ENCODE measurements at regions not wholly inside any gene's neighbourhood (a gene's known extent, or its start where the extent isn't known, plus 50 kb on each side); places are given as distances from the start of the nearest gene placed in this dataset.

DNA sequence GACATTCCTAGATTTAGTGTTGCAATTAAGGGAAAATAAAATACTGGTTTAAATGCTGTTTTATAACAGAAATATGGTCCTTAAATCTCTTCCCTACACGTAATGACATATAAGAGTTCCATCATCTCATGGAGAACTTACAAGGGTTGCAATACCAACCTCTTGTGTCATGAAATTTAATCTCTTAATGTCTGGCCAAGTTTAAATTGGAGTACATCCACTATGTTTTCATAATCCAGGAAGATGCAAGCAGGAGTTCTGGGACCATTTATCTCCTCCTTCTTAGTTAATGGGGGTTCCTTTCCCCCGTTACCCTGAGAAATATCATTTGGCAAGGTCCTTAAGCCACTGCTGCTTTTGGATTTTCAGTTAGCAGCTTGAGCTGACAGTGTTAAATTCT, 126.0 kb upstream of the ACVR2A start (continued):
- TF ChIP-seq, protein P1, sequence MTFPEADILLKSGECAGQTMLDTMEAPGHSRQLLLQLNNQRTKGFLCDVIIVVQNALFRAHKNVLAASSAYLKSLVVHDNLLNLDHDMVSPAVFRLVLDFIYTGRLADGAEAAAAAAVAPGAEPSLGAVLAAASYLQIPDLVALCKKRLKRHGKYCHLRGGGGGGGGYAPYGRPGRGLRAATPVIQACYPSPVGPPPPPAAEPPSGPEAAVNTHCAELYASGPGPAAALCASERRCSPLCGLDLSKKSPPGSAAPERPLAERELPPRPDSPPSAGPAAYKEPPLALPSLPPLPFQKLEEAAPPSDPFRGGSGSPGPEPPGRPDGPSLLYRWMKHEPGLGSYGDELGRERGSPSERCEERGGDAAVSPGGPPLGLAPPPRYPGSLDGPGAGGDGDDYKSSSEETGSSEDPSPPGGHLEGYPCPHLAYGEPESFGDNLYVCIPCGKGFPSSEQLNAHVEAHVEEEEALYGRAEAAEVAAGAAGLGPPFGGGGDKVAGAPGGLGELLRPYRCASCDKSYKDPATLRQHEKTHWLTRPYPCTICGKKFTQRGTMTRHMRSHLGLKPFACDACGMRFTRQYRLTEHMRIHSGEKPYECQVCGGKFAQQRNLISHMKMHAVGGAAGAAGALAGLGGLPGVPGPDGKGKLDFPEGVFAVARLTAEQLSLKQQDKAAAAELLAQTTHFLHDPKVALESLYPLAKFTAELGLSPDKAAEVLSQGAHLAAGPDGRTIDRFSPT (tag by site-specific recombination; IDR thresholded peaks at IDR 0.05), result no peak
- TF ChIP-seq, protein P2, sequence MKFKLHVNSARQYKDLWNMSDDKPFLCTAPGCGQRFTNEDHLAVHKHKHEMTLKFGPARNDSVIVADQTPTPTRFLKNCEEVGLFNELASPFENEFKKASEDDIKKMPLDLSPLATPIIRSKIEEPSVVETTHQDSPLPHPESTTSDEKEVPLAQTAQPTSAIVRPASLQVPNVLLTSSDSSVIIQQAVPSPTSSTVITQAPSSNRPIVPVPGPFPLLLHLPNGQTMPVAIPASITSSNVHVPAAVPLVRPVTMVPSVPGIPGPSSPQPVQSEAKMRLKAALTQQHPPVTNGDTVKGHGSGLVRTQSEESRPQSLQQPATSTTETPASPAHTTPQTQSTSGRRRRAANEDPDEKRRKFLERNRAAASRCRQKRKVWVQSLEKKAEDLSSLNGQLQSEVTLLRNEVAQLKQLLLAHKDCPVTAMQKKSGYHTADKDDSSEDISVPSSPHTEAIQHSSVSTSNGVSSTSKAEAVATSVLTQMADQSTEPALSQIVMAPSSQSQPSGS (tag by site-specific recombination; IDR thresholded peaks at IDR 0.05; ENCODE audit: low read depth), result no peak

DNA sequence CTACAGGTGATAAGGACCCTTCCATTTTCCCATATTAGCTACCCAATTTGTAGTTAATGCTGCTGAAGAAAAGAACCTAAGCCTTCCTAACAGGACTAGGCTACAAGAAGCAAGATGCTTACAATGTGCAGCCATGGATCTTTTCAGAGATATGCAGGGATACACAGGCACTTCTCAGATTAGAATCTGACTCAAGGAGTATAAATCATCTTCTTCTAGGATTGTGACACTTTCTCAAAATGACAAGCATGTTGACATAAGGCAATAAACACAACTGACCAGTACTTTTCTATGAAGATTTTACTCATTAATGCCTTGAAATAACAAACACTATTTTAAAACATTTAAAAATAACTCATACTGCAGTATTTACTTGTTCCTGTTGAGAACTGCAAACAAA, 127.9 kb upstream of the ACVR2A start:
- ChIA-PET POLR2A (no interaction called here), CTCF (no interaction called here)
- no peaks in the 10 kb centered on the region for H3K4me1 ChIP-seq (ENCODE audit: control insufficient read depth, insufficient read depth, low read length)
- no peak overlapping the region for H3K27ac ChIP-seq (ENCODE audit: extremely low read depth, low read depth, low read length)
- H3K36me3 ChIP-seq (ENCODE audit: control insufficient read depth in 2 of 2, insufficient read depth in 1 of 2, low read length in 2 of 2), result no peaks in the 10 kb centered on the region
- no peaks in the 10 kb centered on the region for H3K9me3 ChIP-seq (ENCODE audit: control insufficient read depth, insufficient read depth, low read depth, low read length)
- H3K4me3 ChIP-seq (ENCODE audit: low read depth, low read length), result no peak overlapping the region
- TF ChIP-seq ZNF558 (tag by site-specific recombination; IDR thresholded peaks at IDR 0.05), result no peak
- no peak for TF ChIP-seq ZNF701 (tag by site-specific recombination; IDR thresholded peaks at IDR 0.05)
- TF ChIP-seq KLF10 (tag by site-specific recombination; IDR thresholded peaks at IDR 0.05), result no peak
- TF ChIP-seq ZNF433 (tag by site-specific recombination; IDR thresholded peaks at IDR 0.05; ENCODE audit: low read depth), result no peak

DNA sequence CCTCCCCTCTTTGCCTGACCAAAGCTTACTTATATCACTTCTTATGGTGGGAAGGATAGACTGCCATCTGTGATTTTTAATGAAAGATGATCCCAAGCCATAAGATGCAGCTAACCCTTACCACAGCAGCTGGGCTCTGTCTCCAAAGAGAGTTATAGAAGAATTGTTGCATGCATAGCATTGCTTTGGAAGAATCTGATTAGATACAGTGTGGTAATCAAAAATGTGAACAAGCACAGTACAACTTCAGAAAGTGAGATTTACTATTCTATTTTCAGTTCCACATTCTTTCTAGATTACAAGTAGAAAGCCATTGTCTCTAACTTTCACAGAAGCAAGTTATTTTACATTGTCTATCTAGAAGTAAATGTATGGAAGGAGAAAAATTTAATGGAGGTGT, 129.0 kb upstream of the ACVR2A start:
- H3K27ac ChIP-seq (ENCODE audit: extremely low read depth, low read depth, low read length), result no peak overlapping the region
- H3K36me3 ChIP-seq (ENCODE audit: control insufficient read depth in 2 of 2, insufficient read depth in 1 of 2, low read length in 2 of 2), result no peaks in the 10 kb centered on the region
- ChIA-PET CTCF (no interaction called here), POLR2A (no interaction called here)
- no peaks in the 10 kb centered on the region for H3K9me3 ChIP-seq (ENCODE audit: control insufficient read depth, insufficient read depth, low read depth, low read length)
- no peaks in the 10 kb centered on the region for H3K4me1 ChIP-seq (ENCODE audit: control insufficient read depth, insufficient read depth, low read length)
- H3K4me3 ChIP-seq (ENCODE audit: low read depth, low read length), result no peak overlapping the region
- TF ChIP-seq BCL11A (tag by site-specific recombination; IDR thresholded peaks at IDR 0.05; ENCODE audit: low read depth), result no peak
- TF ChIP-seq, protein P3, sequence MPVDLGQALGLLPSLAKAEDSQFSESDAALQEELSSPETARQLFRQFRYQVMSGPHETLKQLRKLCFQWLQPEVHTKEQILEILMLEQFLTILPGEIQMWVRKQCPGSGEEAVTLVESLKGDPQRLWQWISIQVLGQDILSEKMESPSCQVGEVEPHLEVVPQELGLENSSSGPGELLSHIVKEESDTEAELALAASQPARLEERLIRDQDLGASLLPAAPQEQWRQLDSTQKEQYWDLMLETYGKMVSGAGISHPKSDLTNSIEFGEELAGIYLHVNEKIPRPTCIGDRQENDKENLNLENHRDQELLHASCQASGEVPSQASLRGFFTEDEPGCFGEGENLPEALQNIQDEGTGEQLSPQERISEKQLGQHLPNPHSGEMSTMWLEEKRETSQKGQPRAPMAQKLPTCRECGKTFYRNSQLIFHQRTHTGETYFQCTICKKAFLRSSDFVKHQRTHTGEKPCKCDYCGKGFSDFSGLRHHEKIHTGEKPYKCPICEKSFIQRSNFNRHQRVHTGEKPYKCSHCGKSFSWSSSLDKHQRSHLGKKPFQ (tag by site-specific recombination; IDR thresholded peaks at IDR 0.05), result no peak
- TF ChIP-seq ZNF169 (tag by site-specific recombination; IDR thresholded peaks at IDR 0.05), result no peak
- TF ChIP-seq, protein P4, sequence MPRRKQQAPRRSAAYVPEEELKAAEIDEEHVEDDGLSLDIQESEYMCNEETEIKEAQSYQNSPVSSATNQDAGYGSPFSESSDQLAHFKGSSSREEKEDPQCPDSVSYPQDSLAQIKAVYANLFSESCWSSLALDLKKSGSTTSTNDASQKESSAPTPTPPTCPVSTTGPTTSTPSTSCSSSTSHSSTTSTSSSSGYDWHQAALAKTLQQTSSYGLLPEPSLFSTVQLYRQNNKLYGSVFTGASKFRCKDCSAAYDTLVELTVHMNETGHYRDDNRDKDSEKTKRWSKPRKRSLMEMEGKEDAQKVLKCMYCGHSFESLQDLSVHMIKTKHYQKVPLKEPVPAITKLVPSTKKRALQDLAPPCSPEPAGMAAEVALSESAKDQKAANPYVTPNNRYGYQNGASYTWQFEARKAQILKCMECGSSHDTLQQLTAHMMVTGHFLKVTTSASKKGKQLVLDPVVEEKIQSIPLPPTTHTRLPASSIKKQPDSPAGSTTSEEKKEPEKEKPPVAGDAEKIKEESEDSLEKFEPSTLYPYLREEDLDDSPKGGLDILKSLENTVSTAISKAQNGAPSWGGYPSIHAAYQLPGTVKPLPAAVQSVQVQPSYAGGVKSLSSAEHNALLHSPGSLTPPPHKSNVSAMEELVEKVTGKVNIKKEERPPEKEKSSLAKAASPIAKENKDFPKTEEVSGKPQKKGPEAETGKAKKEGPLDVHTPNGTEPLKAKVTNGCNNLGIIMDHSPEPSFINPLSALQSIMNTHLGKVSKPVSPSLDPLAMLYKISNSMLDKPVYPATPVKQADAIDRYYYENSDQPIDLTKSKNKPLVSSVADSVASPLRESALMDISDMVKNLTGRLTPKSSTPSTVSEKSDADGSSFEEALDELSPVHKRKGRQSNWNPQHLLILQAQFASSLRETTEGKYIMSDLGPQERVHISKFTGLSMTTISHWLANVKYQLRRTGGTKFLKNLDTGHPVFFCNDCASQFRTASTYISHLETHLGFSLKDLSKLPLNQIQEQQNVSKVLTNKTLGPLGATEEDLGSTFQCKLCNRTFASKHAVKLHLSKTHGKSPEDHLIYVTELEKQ (tag by site-specific recombination; IDR thresholded peaks at IDR 0.05; ENCODE audit: borderline replicate concordance), result no peak
- TF ChIP-seq ZNF596 (tag by site-specific recombination; IDR thresholded peaks at IDR 0.05), result no peak
- TF ChIP-seq ZBTB20 (tag by site-specific recombination; IDR thresholded peaks at IDR 0.05), result no peak
- no peak for TF ChIP-seq ZNF366 (tag by site-specific recombination; conservative IDR thresholded peaks at IDR 0.05)
- no peak for TF ChIP-seq ZNF138 (tag by site-specific recombination; IDR thresholded peaks at IDR 0.05; ENCODE audit: borderline replicate concordance)
- TF ChIP-seq ZNF658 (tag by site-specific recombination; IDR thresholded peaks at IDR 0.05), result no peak
- TF ChIP-seq ZNF350 (tag by site-specific recombination; IDR thresholded peaks at IDR 0.05), result no peak
- no peak for TF ChIP-seq IKZF3 (tag by site-specific recombination; IDR thresholded peaks at IDR 0.05)
- TF ChIP-seq, protein P5, sequence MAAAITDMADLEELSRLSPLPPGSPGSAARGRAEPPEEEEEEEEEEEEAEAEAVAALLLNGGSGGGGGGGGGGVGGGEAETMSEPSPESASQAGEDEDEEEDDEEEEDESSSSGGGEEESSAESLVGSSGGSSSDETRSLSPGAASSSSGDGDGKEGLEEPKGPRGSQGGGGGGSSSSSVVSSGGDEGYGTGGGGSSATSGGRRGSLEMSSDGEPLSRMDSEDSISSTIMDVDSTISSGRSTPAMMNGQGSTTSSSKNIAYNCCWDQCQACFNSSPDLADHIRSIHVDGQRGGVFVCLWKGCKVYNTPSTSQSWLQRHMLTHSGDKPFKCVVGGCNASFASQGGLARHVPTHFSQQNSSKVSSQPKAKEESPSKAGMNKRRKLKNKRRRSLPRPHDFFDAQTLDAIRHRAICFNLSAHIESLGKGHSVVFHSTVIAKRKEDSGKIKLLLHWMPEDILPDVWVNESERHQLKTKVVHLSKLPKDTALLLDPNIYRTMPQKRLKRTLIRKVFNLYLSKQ (tag by site-specific recombination; IDR thresholded peaks at IDR 0.05; ENCODE audit: borderline replicate concordance), result no peak
- TF ChIP-seq ZFP3 (tag by site-specific recombination; IDR thresholded peaks at IDR 0.05; ENCODE audit: low read depth), result no peak
- no peak for TF ChIP-seq ZBTB48 (tag by site-specific recombination; IDR thresholded peaks at IDR 0.05)
- TF ChIP-seq, protein P6, sequence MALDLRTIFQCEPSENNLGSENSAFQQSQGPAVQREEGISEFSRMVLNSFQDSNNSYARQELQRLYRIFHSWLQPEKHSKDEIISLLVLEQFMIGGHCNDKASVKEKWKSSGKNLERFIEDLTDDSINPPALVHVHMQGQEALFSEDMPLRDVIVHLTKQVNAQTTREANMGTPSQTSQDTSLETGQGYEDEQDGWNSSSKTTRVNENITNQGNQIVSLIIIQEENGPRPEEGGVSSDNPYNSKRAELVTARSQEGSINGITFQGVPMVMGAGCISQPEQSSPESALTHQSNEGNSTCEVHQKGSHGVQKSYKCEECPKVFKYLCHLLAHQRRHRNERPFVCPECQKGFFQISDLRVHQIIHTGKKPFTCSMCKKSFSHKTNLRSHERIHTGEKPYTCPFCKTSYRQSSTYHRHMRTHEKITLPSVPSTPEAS (tag by site-specific recombination; IDR thresholded peaks at IDR 0.05), result no peak
- no peak for TF ChIP-seq YY1 (tag by site-specific recombination; IDR thresholded peaks at IDR 0.05)
- no peak for TF ChIP-seq ZNF626 (tag by site-specific recombination; IDR thresholded peaks at IDR 0.05)

Data from HEK293 (cell line).